ENCODE measurements at regions not wholly inside any gene's neighbourhood (a gene's known extent, or its start where the extent isn't known, plus 50 kb on each side); places are given as distances from the start of the nearest gene placed in this dataset.

DNA sequence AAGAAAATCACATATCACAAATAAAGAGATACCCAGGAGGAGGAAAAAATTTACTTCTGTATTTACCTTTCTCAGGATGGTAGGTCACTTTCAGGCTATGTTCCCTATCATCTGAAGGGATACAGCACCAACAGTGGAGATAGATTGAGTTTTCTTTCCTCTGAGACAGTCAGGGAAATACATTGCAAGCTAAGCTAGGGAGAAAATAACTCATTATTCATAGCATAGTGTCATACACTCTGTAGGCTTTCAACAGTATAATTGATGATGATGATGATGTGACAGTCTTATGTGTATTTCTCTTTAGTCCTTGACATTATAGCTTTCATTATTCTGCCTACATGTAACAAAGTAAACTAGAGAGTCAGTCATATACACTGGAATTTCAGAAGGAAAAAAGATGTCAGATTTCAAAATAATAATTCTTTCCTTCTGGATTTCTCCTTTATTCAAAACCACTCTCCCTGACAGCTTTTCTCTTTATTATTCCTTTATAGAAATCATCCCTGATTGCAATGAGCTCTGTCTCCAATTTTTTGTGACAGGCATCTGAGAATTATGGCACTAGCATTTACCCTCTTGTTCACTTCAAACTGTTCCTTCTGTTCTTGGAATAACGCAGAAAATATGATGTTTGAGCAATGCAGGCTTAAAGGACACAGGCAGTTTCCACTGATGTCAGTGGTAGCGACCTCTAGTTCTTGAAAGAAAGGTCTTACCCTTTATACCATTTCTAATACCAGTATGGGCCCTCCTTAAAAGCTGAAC, 169.1 kb upstream of the EPHA5 start:
- TF ChIP-seq ZNF70 (CRISPR knock-in tag; IDR thresholded peaks at IDR 0.05), result no peak
- TF ChIP-seq SNAI2 (CRISPR knock-in tag; IDR thresholded peaks at IDR 0.05), result no peak
- no peak for TF ChIP-seq RARB (CRISPR knock-in tag; IDR thresholded peaks at IDR 0.05)
- TF ChIP-seq, protein P1, sequence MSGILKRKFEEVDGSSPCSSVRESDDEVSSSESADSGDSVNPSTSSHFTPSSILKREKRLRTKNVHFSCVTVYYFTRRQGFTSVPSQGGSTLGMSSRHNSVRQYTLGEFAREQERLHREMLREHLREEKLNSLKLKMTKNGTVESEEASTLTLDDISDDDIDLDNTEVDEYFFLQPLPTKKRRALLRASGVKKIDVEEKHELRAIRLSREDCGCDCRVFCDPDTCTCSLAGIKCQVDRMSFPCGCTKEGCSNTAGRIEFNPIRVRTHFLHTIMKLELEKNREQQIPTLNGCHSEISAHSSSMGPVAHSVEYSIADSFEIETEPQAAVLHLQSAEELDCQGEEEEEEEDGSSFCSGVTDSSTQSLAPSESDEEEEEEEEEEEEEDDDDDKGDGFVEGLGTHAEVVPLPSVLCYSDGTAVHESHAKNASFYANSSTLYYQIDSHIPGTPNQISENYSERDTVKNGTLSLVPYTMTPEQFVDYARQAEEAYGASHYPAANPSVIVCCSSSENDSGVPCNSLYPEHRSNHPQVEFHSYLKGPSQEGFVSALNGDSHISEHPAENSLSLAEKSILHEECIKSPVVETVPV (CRISPR knock-in tag; IDR thresholded peaks at IDR 0.05), result no peak
- TF ChIP-seq GLIS3 (CRISPR knock-in tag; IDR thresholded peaks at IDR 0.05), result no peak
- no peak for TF ChIP-seq ESRRG (CRISPR knock-in tag; IDR thresholded peaks at IDR 0.05)
- TF ChIP-seq CSDC2 (CRISPR knock-in tag; IDR thresholded peaks at IDR 0.05), result no peak
- TF ChIP-seq PATZ1 (CRISPR knock-in tag; IDR thresholded peaks at IDR 0.05; ENCODE audit: borderline replicate concordance), result no peak
- TF ChIP-seq ZFP30 (CRISPR knock-in tag; IDR thresholded peaks at IDR 0.05), result no peak
- ATAC-seq, result no peak

GRCh38 chr4:65834707-65835106, 164.4 kb upstream of the EPHA5 start:
- ATAC-seq, result no peak
- TF ChIP-seq, protein P2, sequence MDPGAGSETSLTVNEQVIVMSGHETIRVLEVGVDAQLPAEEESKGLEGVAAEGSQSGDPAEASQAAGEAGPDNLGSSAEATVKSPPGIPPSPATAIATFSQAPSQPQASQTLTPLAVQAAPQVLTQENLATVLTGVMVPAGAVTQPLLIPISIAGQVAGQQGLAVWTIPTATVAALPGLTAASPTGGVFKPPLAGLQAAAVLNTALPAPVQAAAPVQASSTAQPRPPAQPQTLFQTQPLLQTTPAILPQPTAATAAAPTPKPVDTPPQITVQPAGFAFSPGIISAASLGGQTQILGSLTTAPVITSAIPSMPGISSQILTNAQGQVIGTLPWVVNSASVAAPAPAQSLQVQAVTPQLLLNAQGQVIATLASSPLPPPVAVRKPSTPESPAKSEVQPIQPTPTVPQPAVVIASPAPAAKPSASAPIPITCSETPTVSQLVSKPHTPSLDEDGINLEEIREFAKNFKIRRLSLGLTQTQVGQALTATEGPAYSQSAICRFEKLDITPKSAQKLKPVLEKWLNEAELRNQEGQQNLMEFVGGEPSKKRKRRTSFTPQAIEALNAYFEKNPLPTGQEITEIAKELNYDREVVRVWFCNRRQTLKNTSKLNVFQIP (CRISPR knock-in tag; IDR thresholded peaks at IDR 0.05; ENCODE audit: borderline replicate concordance, low read depth), result no peak
- no peak for TF ChIP-seq BACH2 (CRISPR knock-in tag; IDR thresholded peaks at IDR 0.05; ENCODE audit: borderline replicate concordance)
- no peak for TF ChIP-seq OSR1 (CRISPR knock-in tag; IDR thresholded peaks at IDR 0.05)
- TF ChIP-seq PPARA (CRISPR knock-in tag; IDR thresholded peaks at IDR 0.05; ENCODE audit: borderline replicate concordance), result no peak
- no peak for TF ChIP-seq PATZ1 (CRISPR knock-in tag; IDR thresholded peaks at IDR 0.05; ENCODE audit: borderline replicate concordance)
- no peak for TF ChIP-seq ZFP30 (CRISPR knock-in tag; IDR thresholded peaks at IDR 0.05)
- TF ChIP-seq ZNF8 (CRISPR knock-in tag; IDR thresholded peaks at IDR 0.05), result no peak
- no peak for TF ChIP-seq ZFP3 (CRISPR knock-in tag; IDR thresholded peaks at IDR 0.05)

DNA sequence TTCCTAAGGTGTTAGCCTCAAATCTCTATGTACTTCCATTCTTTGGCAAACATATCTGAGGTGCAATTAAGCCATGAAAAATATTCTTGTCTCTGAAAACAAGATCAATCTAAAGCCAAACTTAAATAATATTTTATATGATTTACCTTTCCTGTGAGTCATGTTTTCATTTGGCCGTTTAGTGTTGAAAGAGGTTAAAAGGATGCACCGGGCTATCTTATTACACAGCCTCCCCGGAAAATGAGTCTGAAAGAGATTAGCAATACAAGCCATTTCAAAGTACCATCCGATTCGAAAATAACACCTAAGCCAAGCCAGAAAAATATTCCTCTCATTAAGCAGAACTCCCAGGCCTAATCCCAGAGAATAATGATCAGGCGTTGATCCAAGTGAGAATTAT, 161.5 kb upstream of the EPHA5 start:
- TF ChIP-seq ARNTL (CRISPR knock-in tag; IDR thresholded peaks at IDR 0.05; ENCODE audit: borderline replicate concordance, low read depth) (no peak), PATZ1 (CRISPR knock-in tag; IDR thresholded peaks at IDR 0.05; ENCODE audit: borderline replicate concordance) (no peak), SNAI2 (CRISPR knock-in tag; IDR thresholded peaks at IDR 0.05) (no peak), BACH2 (CRISPR knock-in tag; IDR thresholded peaks at IDR 0.05; ENCODE audit: borderline replicate concordance) (no peak), TCF4 (CRISPR knock-in tag; IDR thresholded peaks at IDR 0.05; ENCODE audit: borderline replicate concordance) (no peak), ZFP30 (CRISPR knock-in tag; IDR thresholded peaks at IDR 0.05) (no peak), ISL1 (CRISPR knock-in tag; IDR thresholded peaks at IDR 0.05) (no peak), ZNF70 (CRISPR knock-in tag; IDR thresholded peaks at IDR 0.05) (no peak)
- TF ChIP-seq, protein P1 (CRISPR knock-in tag; IDR thresholded peaks at IDR 0.05), result no peak
- TF ChIP-seq, protein P3, sequence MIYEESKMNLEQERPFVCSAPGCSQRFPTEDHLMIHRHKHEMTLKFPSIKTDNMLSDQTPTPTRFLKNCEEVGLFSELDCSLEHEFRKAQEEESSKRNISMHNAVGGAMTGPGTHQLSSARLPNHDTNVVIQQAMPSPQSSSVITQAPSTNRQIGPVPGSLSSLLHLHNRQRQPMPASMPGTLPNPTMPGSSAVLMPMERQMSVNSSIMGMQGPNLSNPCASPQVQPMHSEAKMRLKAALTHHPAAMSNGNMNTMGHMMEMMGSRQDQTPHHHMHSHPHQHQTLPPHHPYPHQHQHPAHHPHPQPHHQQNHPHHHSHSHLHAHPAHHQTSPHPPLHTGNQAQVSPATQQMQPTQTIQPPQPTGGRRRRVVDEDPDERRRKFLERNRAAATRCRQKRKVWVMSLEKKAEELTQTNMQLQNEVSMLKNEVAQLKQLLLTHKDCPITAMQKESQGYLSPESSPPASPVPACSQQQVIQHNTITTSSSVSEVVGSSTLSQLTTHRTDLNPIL (CRISPR knock-in tag; IDR thresholded peaks at IDR 0.05; ENCODE audit: low read depth), result no peak
- TF ChIP-seq, protein P2 (CRISPR knock-in tag; IDR thresholded peaks at IDR 0.05; ENCODE audit: borderline replicate concordance, low read depth), result no peak
- no peak for ATAC-seq
